ENCODE measurements at regions not wholly inside any gene's neighbourhood (a gene's known extent, or its start where the extent isn't known, plus 50 kb on each side); places are given as distances from the start of the nearest gene placed in this dataset.

GRCh38 chr16:85550422-85550864, 62.7 kb upstream of the GSE1 start:
- DNase-seq, result no peak

GRCh38 chr16:85550953-85551924, 61.9 kb upstream of the GSE1 start:
- DNase-seq, result no peak

- peak; percentile 38 for DNase-seq
These were observed 60.1 kb upstream of the GSE1 start for GRCh38 chr16:85552980-85553435.

GRCh38 chr16:85553436-85554113, 59.5 kb upstream of the GSE1 start:
- no peak for DNase-seq

- peak; percentile 50 for DNase-seq
These were observed 58.8 kb upstream of the GSE1 start for GRCh38 chr16:85554114-85554888.

- peak; percentile 64 for DNase-seq
These were observed 58.0 kb upstream of the GSE1 start for GRCh38 chr16:85554889-85555718.

GRCh38 chr16:85555719-85556455, 57.2 kb upstream of the GSE1 start:
- DNase-seq, result no peak

- no peak for DNase-seq
These were observed 56.6 kb upstream of the GSE1 start for GRCh38 chr16:85556456-85557082.

- no peak for DNase-seq
These were observed 55.8 kb upstream of the GSE1 start for GRCh38 chr16:85557083-85557970.

- DNase-seq, result no peak
These were observed 55.0 kb upstream of the GSE1 start for GRCh38 chr16:85557971-85558657.

- no peak for DNase-seq
These were observed 52.2 kb upstream of the GSE1 start for GRCh38 chr16:85560932-85561247.

GRCh38 chr16:85561248-85562092, 51.7 kb upstream of the GSE1 start:
- no peak for DNase-seq

- DNase-seq, result no peak
These were observed 50.9 kb upstream of the GSE1 start for GRCh38 chr16:85562093-85562786.

GRCh38 chr16:85563034-85563433, 50.1 kb upstream of the GSE1 start:
- no peak for DNase-seq

Data from dermis blood vessel endothelial cell (primary cell).